SK-N-SH (cell line): ENCODE measurements at regions not wholly inside any gene's neighbourhood (a gene's known extent, or its start where the extent isn't known, plus 50 kb on each side); places are given as distances from the start of the nearest gene placed in this dataset.

Experiments
- CTCF ChIA-PET: fragments of 300-600, 350-600 bp; formaldehyde crosslinking; extraction: SDS; loops from one replicate; lab custom pipeline; 2021; lab: Yijun Ruan, JAX
- POLR2A ChIA-PET: fragments of 350-600 bp; sonication (Branson Sonifier 250); formaldehyde crosslinking; extraction: SDS; loops from one replicate; lab custom pipeline; 2020; ENCODE audit warnings: antibody characterized with exemption, inconsistent platforms; lab: Yijun Ruan, JAX
- DNase-seq: peaks from one replicate; pipeline ENCODE4 v3.0.0; 2012
- H2AFZ ChIP-seq: fragments of 200-600 bp; sonication (generic); 2 replicates; pipeline ENCODE4 v1.8.1; 2016; ENCODE audit warnings: antibody characterized with exemption, mild to moderate bottlenecking, low read depth
- H3F3A ChIP-seq: fragments of 200-600 bp; sonication (generic); replicated peaks from 2 replicates; pipeline ENCODE3; 2016; ENCODE audit warnings: antibody characterized with exemption, mild to moderate bottlenecking; ENCODE audit not compliant: insufficient read depth
- H3K27ac ChIP-seq, 2 experiments: fragments of 200-500 bp in 1 of 2; fragments of 200-600 bp in 1 of 2; sonication (Bioruptor generic) in 1 of 2; sonication (generic), shearing (Covaris generic) in 1 of 2; 2 replicates each; pipeline versions ENCODE4 v1.5.1 to v1.6.1; 2014 to 2016; ENCODE audit warnings: low read depth in 2 of 2, inconsistent platforms in 1 of 2, low read length in 1 of 2, mild to moderate bottlenecking in 1 of 2, mixed read lengths in 1 of 2
- H3K27me3 ChIP-seq: fragments of 200-600 bp; sonication (generic), shearing (Covaris generic); 2 replicates; pipeline ENCODE4 v1.6.1; 2016; ENCODE audit warnings: mixed run types; ENCODE audit not compliant: insufficient read depth
- H3K36me3 ChIP-seq, 2 experiments: fragments of 200-500 bp in 1 of 2; fragments of 200-600 bp in 1 of 2; sonication (Bioruptor generic) in 1 of 2; sonication (generic) in 1 of 2; replicated peaks in 1 of 2; 2 replicates each; pipeline versions ENCODE3 to v1.5.1; 2014 to 2016; ENCODE audit warnings: low read length in 1 of 2, mild to moderate bottlenecking in 1 of 2; ENCODE audit not compliant: insufficient read depth in 2 of 2, control insufficient read depth in 1 of 2
- H3K4me1 ChIP-seq, 2 experiments: fragments of 200-500 bp in 1 of 2; fragments of 200-600 bp in 1 of 2; sonication (Bioruptor generic) in 1 of 2; sonication (generic), shearing (Covaris generic) in 1 of 2; 2 replicates each; pipeline versions ENCODE4 v1.5.1 to v1.6.1; 2014 to 2016; ENCODE audit warnings: low read depth in 1 of 2, low read length in 1 of 2, mixed run types in 1 of 2; ENCODE audit not compliant: insufficient read depth in 2 of 2, control insufficient read depth in 1 of 2
- H3K4me2 ChIP-seq: fragments of 200-600 bp; sonication (generic), shearing (Covaris generic); 2 replicates; pipeline ENCODE4 v1.6.1; 2017; ENCODE audit warnings: mixed run types
- H3K4me3 ChIP-seq, 2 experiments: fragments of 200-500 bp in 1 of 2; fragments of 200-600 bp in 1 of 2; sonication (Bioruptor generic) in 1 of 2; sonication (generic), shearing (Covaris generic) in 1 of 2; 2 replicates each; pipeline versions ENCODE4 v1.5.1 to v1.8.1; 2014 to 2016; ENCODE audit warnings: low read depth in 2 of 2, inconsistent platforms in 1 of 2, low read length in 1 of 2, mild to moderate bottlenecking in 1 of 2, mixed read lengths in 1 of 2, moderate library complexity in 1 of 2
- H3K79me2 ChIP-seq: fragments of 200-600 bp; sonication (generic); 2 replicates; pipeline ENCODE4 v1.8.1; 2017; ENCODE audit warnings: mild to moderate bottlenecking; ENCODE audit not compliant: insufficient read depth
- H3K9ac ChIP-seq: fragments of 200-600 bp; sonication (generic); 2 replicates; pipeline ENCODE4 v1.6.1; 2017; ENCODE audit warnings: mixed run types
- H3K9me2 ChIP-seq: fragments of 200-600 bp; sonication (generic); 2 replicates; pipeline ENCODE4 v1.6.1; 2017; ENCODE audit warnings: mixed run types
- H3K9me3 ChIP-seq: fragments of 200-600 bp; sonication (generic); 2 replicates; pipeline ENCODE4 v1.6.1; 2017; ENCODE audit warnings: mixed run types, mild to moderate bottlenecking, moderate library complexity
- H4K20me1 ChIP-seq: fragments of 200-600 bp; sonication (generic); 2 replicates; pipeline ENCODE4 v1.6.1; 2017; ENCODE audit warnings: mild to moderate bottlenecking, mixed run types; ENCODE audit not compliant: insufficient read depth
- CHD2 ChIP-seq: fragments of 150-350 bp; IDR thresholded peaks from 2 replicates; pipeline ENCODE4 v1.6.1; 2018; ENCODE audit warnings: low read length; ENCODE audit not compliant: partially characterized antibody
- ELF1 ChIP-seq: IDR thresholded peaks from 2 replicates; pipeline ENCODE4 v1.4.0; 2012
- EZH2phosphoT487 ChIP-seq: fragments of 200-600 bp; sonication (generic); IDR thresholded peaks from 2 replicates; pipeline ENCODE4 v1.6.1; 2017; ENCODE audit warnings: low read depth, mixed run types, mild to moderate bottlenecking, antibody characterized with exemption, moderate library complexity, borderline replicate concordance
- FOSL2 ChIP-seq: IDR thresholded peaks from 2 replicates; pipeline ENCODE4 v1.4.0; 2012; ENCODE audit warnings: low read depth, mild to moderate bottlenecking, moderate library complexity, borderline replicate concordance
- FOXJ3 ChIP-seq: sonication (generic); formaldehyde crosslinking; IDR thresholded peaks from 2 replicates; pipeline ENCODE4 v1.5.1; 2020; ENCODE audit warnings: mild to moderate bottlenecking, missing genetic modification reagents
- FOXM1 ChIP-seq: IDR thresholded peaks from 2 replicates; pipeline ENCODE4 v1.4.0; 2012; ENCODE audit warnings: low read depth, mild to moderate bottlenecking
- GATA2 ChIP-seq: sonication (generic); formaldehyde crosslinking; IDR thresholded peaks from 2 replicates; pipeline ENCODE4 v1.5.0; 2020; ENCODE audit warnings: mild to moderate bottlenecking, missing genetic modification reagents
- IRF3 ChIP-seq: fragments of 150-350 bp; IDR thresholded peaks from 2 replicates; pipeline ENCODE4 v1.6.1; 2016; ENCODE audit warnings: mild to moderate bottlenecking, low read depth, low read length
- RAD21 ChIP-seq: IDR thresholded peaks from 2 replicates; pipeline ENCODE4 v1.6.1; 2012; ENCODE audit warnings: mild to moderate bottlenecking, low read length
- RCOR1 ChIP-seq: fragments of 150-350 bp; IDR thresholded peaks from 2 replicates; pipeline ENCODE4 v1.6.1; 2017; ENCODE audit warnings: antibody characterized with exemption, low read length
- REST ChIP-seq: IDR thresholded peaks from 2 replicates; pipeline ENCODE4 v1.6.1; 2012; ENCODE audit warnings: mild to moderate bottlenecking, low read depth, low read length, moderate library complexity
- RFX5 ChIP-seq: IDR thresholded peaks from 2 replicates; pipeline ENCODE4 v1.6.1; 2012; ENCODE audit warnings: mild to moderate bottlenecking, improper control_type of control experiment, low read length
- TCF12 ChIP-seq: IDR thresholded peaks from 2 replicates; pipeline ENCODE4 v1.4.0; 2012
- USF1 ChIP-seq: IDR thresholded peaks from 2 replicates; pipeline ENCODE4 v1.4.0; 2012; ENCODE audit warnings: low read depth, borderline replicate concordance
- USF2 ChIP-seq: fragments of 150-350 bp; IDR thresholded peaks from 2 replicates; pipeline ENCODE4 v1.6.1; 2017; ENCODE audit warnings: antibody characterized with exemption, low read length, low read depth, borderline replicate concordance
- ZBTB33 ChIP-seq: IDR thresholded peaks from 2 replicates; pipeline ENCODE4 v1.4.0; 2012; ENCODE audit warnings: low read depth, borderline replicate concordance

GRCh38 chr15:72923289-72923688, 129.0 kb upstream of the NEO1 start (continued):
- no peak for TF ChIP-seq FOXM1
- TF ChIP-seq RAD21, result no peak

- no peak overlapping the region for H2AFZ ChIP-seq
- no peak overlapping the region for H3K4me2 ChIP-seq
- H4K20me1 ChIP-seq, result no peaks in the 10 kb centered on the region
- H3K27me3 ChIP-seq, result no peaks in the 10 kb centered on the region
- POLR2A ChIA-PET, result no interaction called here
- TF ChIP-seq RAD21, result no peak
- TF ChIP-seq ELF1, result no peak
- no peak for TF ChIP-seq CHD2
- no peak for TF ChIP-seq REST
- TF ChIP-seq RCOR1, result no peak
- no peak for TF ChIP-seq EZH2phosphoT487
- TF ChIP-seq ZBTB33, result no peak
- TF ChIP-seq RFX5, result no peak
- TF ChIP-seq TCF12, result no peak
- TF ChIP-seq USF1, result no peak
- TF ChIP-seq FOXJ3 (CRISPR knock-in tag), result no peak
- TF ChIP-seq FOSL2, result no peak
- TF ChIP-seq USF2, result no peak
- no peak for TF ChIP-seq GATA2 (CRISPR knock-in tag)
- no peak for TF ChIP-seq IRF3
- no peaks in the 10 kb centered on the region for H3K4me1 ChIP-seq
- no peaks in the 10 kb centered on the region for H3K79me2 ChIP-seq
- H3K36me3 ChIP-seq, result no peaks in the 10 kb centered on the region
- no peaks in the 10 kb centered on the region for H3F3A ChIP-seq
- no peak for DNase-seq
- H3K9ac ChIP-seq, result no peak overlapping the region
- no peak overlapping the region for H3K4me3 ChIP-seq
- H3K9me3 ChIP-seq, result no peaks in the 10 kb centered on the region
- no peaks in the 10 kb centered on the region for H3K9me2 ChIP-seq
- CTCF ChIA-PET, result interaction anchor here (0.9 kb wide), 1 partner anchor 8 kb away, joined by 3 read pairs; no protein-coding TSS in a partner anchor
- H3K27ac ChIP-seq, result no peak overlapping the region
Measured at GRCh38 chr15:72920551-72920950, 131.7 kb upstream of the NEO1 start.
